HFFc6 (cell line): ENCODE measurements at regions not wholly inside any gene's neighbourhood (a gene's known extent, or its start where the extent isn't known, plus 50 kb on each side); places are given as distances from the start of the nearest gene placed in this dataset.

Experiments
- DNase-seq: peaks from one replicate; pipeline ENCODE4 v3.0.0-alpha.2; 2018
- H3K27ac Mint-ChIP-seq: 2 replicates; pipeline ENCODE4 v1.8.0; 2020; ENCODE audit warnings: mild to moderate bottlenecking, mixed read lengths
- H3K27me3 Mint-ChIP-seq: 2 replicates; pipeline ENCODE4 v1.8.0; 2021; ENCODE audit warnings: mild to moderate bottlenecking, moderate library complexity, mixed read lengths; ENCODE audit not compliant: insufficient read depth
- H3K36me3 Mint-ChIP-seq: 2 replicates; pipeline ENCODE4 v1.8.0; 2021; ENCODE audit warnings: low read depth, mixed read lengths
- H3K4me1 Mint-ChIP-seq: 2 replicates; pipeline ENCODE4 v1.8.0; 2020; ENCODE audit warnings: low read depth, mixed read lengths
- H3K4me3 Mint-ChIP-seq: 2 replicates; pipeline ENCODE4 v1.8.0; 2020; ENCODE audit warnings: mild to moderate bottlenecking, moderate library complexity, mixed read lengths
- H3K9me3 Mint-ChIP-seq: 2 replicates; pipeline ENCODE4 v1.8.0; 2020; ENCODE audit warnings: mild to moderate bottlenecking, mixed read lengths
- CTCF ChIP-seq: fragments of 200-600 bp; sonication (generic); IDR thresholded peaks from 2 replicates; pipeline ENCODE4 v1.5.0; 2021; ENCODE audit warnings: antibody characterized with exemption, mild to moderate bottlenecking

GRCh38 chr6:169906004-169906687 is 154.7 kb downstream of the ERMARD start:
- no peak for TF ChIP-seq CTCF
- Mint-ChIP-seq H3K36me3 (peaks cover 4% of the 10 kb centered on the region; the same call in 1 of the 2 replicates), H3K27ac (no peak overlapping the region), H3K4me3 (no peak overlapping the region), H3K27me3 (peaks cover 3% of the 10 kb centered on the region; the same call in 1 of the 2 replicates), H3K9me3 (peaks cover 67% of the 10 kb centered on the region), H3K4me1 (no peaks in the 10 kb centered on the region)
- DNase-seq, result no peak

GRCh38 chr6:169905041-169905807 is 153.8 kb downstream of the ERMARD start:
- Mint-ChIP-seq H3K36me3 (no peaks in the 10 kb centered on the region), H3K4me3 (no peak overlapping the region), H3K4me1 (no peaks in the 10 kb centered on the region), H3K27me3 (peaks cover 3% of the 10 kb centered on the region; the same call in 1 of the 2 replicates), H3K9me3 (peaks cover 61% of the 10 kb centered on the region), H3K27ac (no peak overlapping the region)
- TF ChIP-seq CTCF, result no peak
- DNase-seq, result no peak

GRCh38 chr6:169904051-169904922 is 152.9 kb downstream of the ERMARD start:
- Mint-ChIP-seq H3K27me3 (peaks cover 3% of the 10 kb centered on the region; the same call in 1 of the 2 replicates), H3K27ac (no peak overlapping the region), H3K4me1 (no peaks in the 10 kb centered on the region), H3K36me3 (0 out of 2 replicates have a peak, but pooled peaks cover 4% of the 10 kb centered on the region), H3K4me3 (no peak overlapping the region), H3K9me3 (peaks cover 60% of the 10 kb centered on the region)
- DNase-seq, result no peak
- no peak for TF ChIP-seq CTCF

- no peaks in the 10 kb centered on the region for H3K4me1 Mint-ChIP-seq
- no peak for DNase-seq
- TF ChIP-seq CTCF, result no peak
- peaks cover 3% of the 10 kb centered on the region; the same call in 1 of the 2 replicates for H3K27me3 Mint-ChIP-seq
- no peak overlapping the region for H3K4me3 Mint-ChIP-seq
- H3K36me3 Mint-ChIP-seq, result 0 out of 2 replicates have a peak, but pooled peaks cover 5% of the 10 kb centered on the region
- no peak overlapping the region for H3K27ac Mint-ChIP-seq
- peaks cover 61% of the 10 kb centered on the region for H3K9me3 Mint-ChIP-seq
These were observed 151.7 kb downstream of the ERMARD start for GRCh38 chr6:169903122-169903521.

GRCh38 chr6:169902604-169903003 is 151.2 kb downstream of the ERMARD start:
- Mint-ChIP-seq H3K9me3 (peaks cover 61% of the 10 kb centered on the region), H3K27ac (no peak overlapping the region)
- DNase-seq, result no peak

More at GRCh38 chr6:169902604-169903003, 151.2 kb downstream of the ERMARD start:
- no peak overlapping the region for H3K4me3 Mint-ChIP-seq
- peaks cover 3% of the 10 kb centered on the region; the same call in 1 of the 2 replicates for H3K27me3 Mint-ChIP-seq
- 0 out of 2 replicates have a peak, but pooled peaks cover 5% of the 10 kb centered on the region for H3K36me3 Mint-ChIP-seq
- H3K4me1 Mint-ChIP-seq, result no peaks in the 10 kb centered on the region
- no peak for TF ChIP-seq CTCF
